ENCODE measurements at regions not wholly inside any gene's neighbourhood (a gene's known extent, or its start where the extent isn't known, plus 50 kb on each side); places are given as distances from the start of the nearest gene placed in this dataset.

DNA sequence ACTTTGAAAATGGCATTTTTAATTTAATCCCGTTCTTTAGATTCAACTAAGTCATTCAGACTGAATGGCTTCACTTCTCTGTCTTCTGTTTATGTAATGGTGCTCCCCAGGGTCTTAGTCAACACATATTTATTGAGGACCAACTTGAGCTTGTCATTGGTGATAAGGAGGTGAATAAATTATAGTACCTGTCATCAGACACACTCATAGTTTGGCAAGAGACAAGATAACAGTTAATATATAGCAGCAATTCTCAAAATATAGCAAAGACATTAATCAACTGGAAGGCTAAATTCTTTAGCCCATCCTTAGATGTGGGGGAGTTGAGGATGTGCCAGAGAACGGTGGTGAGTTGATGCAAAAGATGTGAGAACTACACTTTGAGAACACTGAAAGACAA lies 78.4 kb downstream of the MACIR start:
- DNase-seq: no peak

DNA sequence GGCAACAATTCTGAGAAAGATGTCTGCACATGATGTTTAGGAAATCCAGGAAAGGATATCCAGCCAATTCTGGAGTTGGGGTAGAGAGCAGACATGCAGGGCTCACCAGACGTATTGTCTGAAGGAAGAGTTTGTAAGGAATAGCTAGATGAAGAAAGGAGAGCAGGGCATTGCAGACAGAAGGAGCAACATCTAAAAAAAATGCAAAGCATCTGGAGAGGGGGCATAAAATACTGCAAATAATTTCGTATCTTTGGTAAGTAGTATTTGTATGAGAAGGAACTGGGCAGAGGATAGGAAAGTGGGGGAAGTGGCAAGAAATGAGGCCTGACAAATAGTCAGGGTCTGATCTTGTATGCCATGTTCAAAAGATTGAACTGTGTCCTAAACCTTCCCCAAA lies 74.8 kb downstream of the MACIR start:
- no peak for DNase-seq

DNA sequence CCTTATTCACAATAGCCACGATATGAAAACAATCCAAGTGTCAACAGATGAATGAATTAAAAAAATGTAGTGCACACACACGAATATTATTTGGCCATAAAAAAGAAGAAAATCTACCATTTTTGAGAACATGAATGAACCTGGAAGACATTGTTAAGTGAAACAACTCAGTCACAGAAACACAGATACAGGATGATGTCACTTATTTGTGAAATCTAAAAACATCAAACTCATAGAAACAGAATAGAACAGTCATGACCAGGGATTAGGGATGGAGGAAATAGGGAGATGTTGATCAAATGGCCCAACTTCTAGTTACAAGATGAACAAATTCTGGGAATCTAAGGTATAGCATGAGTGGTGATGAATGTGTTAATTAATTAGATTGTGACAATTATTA lies 72.3 kb downstream of the MACIR start:
- DNase-seq: no peak
